Amniotic epithelial cell (primary cell): ENCODE measurements at regions not wholly inside any gene's neighbourhood (a gene's known extent, or its start where the extent isn't known, plus 50 kb on each side); places are given as distances from the start of the nearest gene placed in this dataset.
A peak's percentile ranks its signal among the peaks of the same experiment; 100 is the strongest.

Source experiments
- DNase-seq: peaks from one replicate; pipeline ENCODE4 v3.0.0-alpha.2; 2010; ENCODE audit warnings: low read depth

GRCh38 chr4:23166919-23167318 lies 474.2 kb downstream of the GBA3 start:
- DNase-seq: no peak

- DNase-seq: no peak
These were observed 473.7 kb downstream of the GBA3 start for GRCh38 chr4:23166407-23166806.

- no peak for DNase-seq
These were observed 472.9 kb downstream of the GBA3 start for GRCh38 chr4:23165669-23166068.

GRCh38 chr4:23163647-23164436 lies 471.1 kb downstream of the GBA3 start:
- DNase-seq: no peak

- DNase-seq: no peak
These were observed 469.5 kb downstream of the GBA3 start for GRCh38 chr4:23162275-23162674.

- no peak for DNase-seq
These were observed 469.1 kb downstream of the GBA3 start for GRCh38 chr4:23161787-23162186.

GRCh38 chr4:23153076-23153475 lies 460.3 kb downstream of the GBA3 start:
- DNase-seq: no peak

GRCh38 chr4:23149815-23150214 lies 457.1 kb downstream of the GBA3 start:
- no peak for DNase-seq

- no peak for DNase-seq
These were observed 452.0 kb downstream of the GBA3 start for GRCh38 chr4:23144707-23145106.

GRCh38 chr4:23135792-23136645 lies 443.3 kb downstream of the GBA3 start:
- DNase-seq: peak; percentile 10

GRCh38 chr4:23134331-23134730 lies 441.6 kb downstream of the GBA3 start:
- no peak for DNase-seq

GRCh38 chr4:23130845-23131244 lies 438.1 kb downstream of the GBA3 start:
- DNase-seq: no peak

- DNase-seq: no peak
These were observed 432.4 kb downstream of the GBA3 start for GRCh38 chr4:23125118-23125517.

GRCh38 chr4:23122666-23123400 lies 430.1 kb downstream of the GBA3 start:
- no peak for DNase-seq

- no peak for DNase-seq
These were observed 427.6 kb downstream of the GBA3 start for GRCh38 chr4:23120374-23120773.

GRCh38 chr4:23117826-23118225 lies 425.1 kb downstream of the GBA3 start:
- no peak for DNase-seq

- no peak for DNase-seq
These were observed 421.8 kb downstream of the GBA3 start for GRCh38 chr4:23114538-23114937.

GRCh38 chr4:23113104-23113503 lies 420.4 kb downstream of the GBA3 start:
- DNase-seq: no peak

- no peak for DNase-seq
These were observed 413.8 kb downstream of the GBA3 start for GRCh38 chr4:23106516-23106915.

- DNase-seq: no peak
These were observed 413.1 kb downstream of the GBA3 start for GRCh38 chr4:23105759-23106370.

- DNase-seq: no peak
These were observed 404.5 kb downstream of the GBA3 start for GRCh38 chr4:23097251-23097650.

- DNase-seq: no peak
These were observed 399.0 kb downstream of the GBA3 start for GRCh38 chr4:23091711-23092110.
